ENCODE measurements at regions not wholly inside any gene's neighbourhood (a gene's known extent, or its start where the extent isn't known, plus 50 kb on each side); places are given as distances from the start of the nearest gene placed in this dataset.

- in situ Hi-C loops (cut with MboI; ENCODE audit: low pct_unique_long_range_greater_than_20kb, low sequenced_read_pairs, unreplicated experiment), result no loop called here
- no peak for TF ChIP-seq CTCF (IDR thresholded peaks at IDR 0.05; ENCODE audit: extremely low read depth, insufficient read depth, missing control alignments)
- no peak for DNase-seq (ENCODE audit: low spot score)
Observed at GRCh38 chr10:124229201-124229988, 136.0 kb upstream of the CHST15 start.

- DNase-seq (ENCODE audit: low spot score), result no peak
- TF ChIP-seq CTCF (IDR thresholded peaks at IDR 0.05; ENCODE audit: extremely low read depth, insufficient read depth, missing control alignments), result no peak
- in situ Hi-C loops (cut with MboI; ENCODE audit: low pct_unique_long_range_greater_than_20kb, low sequenced_read_pairs, unreplicated experiment), result no loop called here
Observed at GRCh38 chr10:124228471-124228870, 135.1 kb upstream of the CHST15 start.

GRCh38 chr10:124227988-124228387, 134.6 kb upstream of the CHST15 start:
- in situ Hi-C loops (cut with MboI; ENCODE audit: low pct_unique_long_range_greater_than_20kb, low sequenced_read_pairs, unreplicated experiment), result no loop called here
- TF ChIP-seq CTCF (IDR thresholded peaks at IDR 0.05; ENCODE audit: extremely low read depth, insufficient read depth, missing control alignments), result no peak
- DNase-seq (ENCODE audit: low spot score), result no peak

GRCh38 chr10:124227055-124227975, 133.9 kb upstream of the CHST15 start:
- in situ Hi-C loops (cut with MboI; ENCODE audit: low pct_unique_long_range_greater_than_20kb, low sequenced_read_pairs, unreplicated experiment), result no loop called here

GRCh38 chr10:124226271-124227054, 133.1 kb upstream of the CHST15 start:
- no peak for TF ChIP-seq CTCF (IDR thresholded peaks at IDR 0.05; ENCODE audit: extremely low read depth, insufficient read depth, missing control alignments)
- in situ Hi-C loops (cut with MboI; ENCODE audit: low pct_unique_long_range_greater_than_20kb, low sequenced_read_pairs, unreplicated experiment), result no loop called here

More at GRCh38 chr10:124227055-124227975, 133.9 kb upstream of the CHST15 start:
- no peak for TF ChIP-seq CTCF (IDR thresholded peaks at IDR 0.05; ENCODE audit: extremely low read depth, insufficient read depth, missing control alignments)
- no peak for DNase-seq (ENCODE audit: low spot score)

More at GRCh38 chr10:124226271-124227054, 133.1 kb upstream of the CHST15 start:
- DNase-seq (ENCODE audit: low spot score), result no peak
